ENCODE measurements at regions not wholly inside any gene's neighbourhood (a gene's known extent, or its start where the extent isn't known, plus 50 kb on each side); places are given as distances from the start of the nearest gene placed in this dataset.

DNA sequence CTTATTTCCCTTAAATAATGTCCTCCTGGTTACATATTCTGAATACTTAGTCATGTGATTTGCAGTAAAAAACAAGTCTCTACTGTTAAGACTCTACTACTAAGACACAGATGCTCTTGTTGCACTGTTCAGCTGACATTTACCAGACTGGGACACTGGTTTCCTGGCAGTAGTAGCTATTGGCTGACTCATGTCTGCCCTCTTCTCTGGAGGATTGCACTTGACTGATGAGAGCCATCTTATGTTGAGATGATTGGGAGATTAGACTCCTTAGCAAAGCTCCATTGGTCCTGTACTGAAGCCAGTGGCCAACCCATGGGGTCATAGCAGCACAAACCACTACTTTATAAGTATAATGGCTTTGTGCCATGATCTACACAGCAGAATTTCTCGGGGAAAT is 1672.6 kb upstream of the PCDH20 start:
- FAIRE-seq: no peak

DNA sequence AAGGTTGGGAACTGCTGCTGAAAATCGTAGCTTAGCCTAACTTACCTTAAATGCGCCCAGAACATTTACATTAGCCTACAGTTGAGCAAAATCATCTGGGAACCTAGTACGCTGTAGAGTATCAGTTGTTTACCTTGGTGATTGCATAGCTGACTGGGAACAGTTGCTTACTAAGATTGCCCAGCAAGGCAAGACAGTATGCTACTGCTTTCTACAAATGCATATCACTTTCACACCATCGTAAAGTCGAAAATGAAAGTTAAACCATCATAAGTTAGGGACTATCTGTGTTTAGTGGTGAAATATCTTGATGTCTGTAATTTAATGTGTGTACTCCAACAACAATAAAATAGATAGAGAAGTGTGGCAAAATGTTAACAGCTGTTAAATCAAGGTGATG is 1670.6 kb upstream of the PCDH20 start:
- no peak for DNase-seq (ENCODE audit: insufficient read length, low spot score)

More for the DNA sequence above, 1672.6 kb upstream of the PCDH20 start:
- DNase-seq (ENCODE audit: insufficient read length, low spot score): no peak

DNA sequence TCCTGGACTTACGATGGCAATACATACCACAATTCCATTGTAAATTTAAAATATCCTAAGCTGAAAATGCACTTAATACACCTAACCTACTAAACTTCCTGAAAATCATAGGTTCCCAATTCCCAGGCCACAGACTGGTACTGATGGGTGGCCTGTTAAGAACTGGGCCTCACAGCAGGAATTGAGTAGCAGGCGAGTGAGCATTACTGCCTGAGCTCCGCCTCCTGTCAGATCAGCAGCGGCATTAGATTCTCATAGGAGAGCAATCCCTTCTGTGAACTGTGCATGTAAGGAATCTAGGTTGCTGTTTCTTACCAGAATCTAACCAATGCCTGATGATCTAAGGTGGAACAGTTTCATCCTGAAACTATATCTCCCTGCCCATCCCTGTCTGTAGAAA is 1670.2 kb upstream of the PCDH20 start:
- DNase-seq (ENCODE audit: insufficient read length, low spot score) (no peak), FAIRE-seq (no peak)

More for the DNA sequence above, 1670.6 kb upstream of the PCDH20 start:
- no peak for FAIRE-seq

DNA sequence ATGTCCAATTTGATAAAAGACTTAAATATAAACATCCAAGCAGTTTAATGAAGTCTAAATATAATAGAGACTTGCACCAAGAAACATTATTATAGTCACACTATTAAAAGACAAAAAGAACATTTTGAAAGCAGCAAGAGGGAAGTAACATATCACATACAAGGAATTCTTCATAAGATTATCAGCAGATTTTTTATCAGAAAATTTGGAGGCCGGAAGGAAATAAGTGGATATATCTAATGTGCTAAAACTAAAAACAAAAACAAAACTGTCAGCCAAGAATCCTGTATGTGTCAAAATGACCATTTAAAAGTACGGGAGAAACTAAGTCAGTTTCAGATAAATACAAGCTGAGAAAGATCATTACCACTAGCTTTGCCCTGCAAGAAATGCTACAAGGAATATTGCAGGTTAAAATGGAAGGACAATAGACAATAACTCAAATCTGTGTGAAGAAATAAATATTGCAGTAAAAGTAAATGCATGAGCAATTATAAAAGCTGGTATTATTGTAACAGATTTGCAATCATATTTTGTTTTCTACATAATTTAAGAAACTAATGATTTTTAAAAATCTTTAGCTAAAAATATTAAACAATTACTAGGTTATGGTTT is 1665.9 kb upstream of the PCDH20 start:
- FAIRE-seq (no peak), DNase-seq (ENCODE audit: insufficient read length, low spot score) (no peak)

DNA sequence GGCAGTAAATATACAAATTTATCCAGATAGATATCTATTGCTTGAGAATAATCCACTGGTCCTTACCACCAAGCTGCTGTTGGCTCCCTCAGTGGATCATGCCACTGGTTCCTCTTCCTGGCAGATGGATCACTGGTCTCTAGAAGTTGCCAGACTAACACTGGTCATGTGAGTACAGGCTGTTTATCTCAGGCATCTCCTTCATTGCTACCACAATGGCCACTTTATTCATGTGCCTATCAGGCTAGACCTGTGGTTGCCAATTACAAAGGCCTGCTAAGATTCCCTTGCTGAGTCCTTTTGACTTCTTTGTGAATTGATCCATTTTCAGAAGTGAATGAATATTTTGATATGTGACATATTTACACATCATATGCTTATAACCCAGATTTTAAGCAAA is 1659.5 kb upstream of the PCDH20 start:
- DNase-seq (ENCODE audit: insufficient read length, low spot score) (no peak), FAIRE-seq (no peak)

DNA sequence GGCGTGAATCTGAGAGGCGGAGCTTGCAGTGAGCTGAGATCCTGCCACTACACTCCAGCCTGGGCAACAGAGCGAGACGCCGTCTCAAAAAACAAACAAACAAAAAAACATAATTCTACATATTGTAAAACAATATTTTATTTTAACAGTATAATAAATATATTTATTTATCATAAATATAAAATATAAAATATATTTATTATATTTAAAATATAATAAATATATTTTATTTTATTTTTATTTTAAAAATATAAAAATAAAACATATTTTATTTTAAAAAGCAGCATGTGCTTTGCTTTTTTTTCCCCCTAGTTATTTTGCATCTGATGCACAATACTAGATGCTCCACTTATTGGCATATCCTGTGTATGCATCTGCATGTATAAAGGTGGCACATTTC is 1634.6 kb upstream of the PCDH20 start:
- FAIRE-seq (no peak), DNase-seq (ENCODE audit: insufficient read length, low spot score) (no peak)

DNA sequence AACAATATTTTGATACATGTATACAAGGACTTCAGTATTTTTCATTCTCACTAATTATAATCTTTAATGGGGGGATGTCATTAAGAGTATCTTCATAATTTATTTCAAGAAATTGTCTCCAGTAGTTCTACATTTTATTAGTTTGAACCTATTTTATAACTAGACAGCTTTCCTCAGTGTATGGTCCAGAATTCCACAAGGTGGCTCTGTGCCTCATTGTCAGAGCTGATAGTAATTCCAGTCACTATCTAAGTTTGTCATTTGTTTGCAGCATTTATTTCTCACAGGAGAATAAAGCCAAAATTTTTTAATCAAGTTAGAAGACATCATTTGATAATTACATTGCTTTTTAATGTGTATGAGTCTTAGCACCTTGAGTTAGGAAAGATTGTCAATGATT is 1633.0 kb upstream of the PCDH20 start:
- DNase-seq (ENCODE audit: insufficient read length, low spot score): no peak
- FAIRE-seq: no peak

DNA sequence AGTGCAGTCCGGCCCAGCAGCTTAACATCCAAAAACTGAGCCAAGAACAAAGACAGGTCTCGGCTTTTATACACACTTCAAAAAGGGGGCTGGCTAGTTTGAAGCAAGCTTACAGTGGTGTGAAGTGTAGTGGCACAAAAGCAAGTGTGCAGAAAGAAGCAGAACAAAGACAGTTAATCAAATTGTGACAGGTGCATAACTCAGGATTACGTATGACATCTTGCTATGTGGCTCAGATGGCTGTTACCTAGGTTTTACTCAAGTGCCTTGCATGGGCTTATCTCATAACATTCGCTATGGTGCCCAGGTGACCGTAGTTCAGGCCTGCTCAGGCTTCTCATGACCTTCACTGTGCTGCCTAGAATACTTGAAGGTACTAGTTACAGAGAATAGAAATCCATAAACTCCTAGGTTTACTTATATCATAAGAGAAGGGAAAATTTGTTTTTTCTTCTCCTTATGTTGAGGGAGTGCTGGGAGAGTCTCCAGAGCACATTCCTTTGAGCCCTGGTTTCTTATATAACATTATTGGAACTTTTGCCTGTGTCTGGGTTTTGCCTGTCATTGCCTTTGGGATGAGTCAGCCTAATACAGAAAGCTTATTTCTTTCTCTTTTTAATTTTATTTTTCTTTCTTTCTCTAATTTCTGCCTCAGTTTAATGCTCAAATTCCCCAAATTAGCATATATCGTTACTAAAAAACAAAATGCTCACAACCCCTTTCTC is 1629.1 kb upstream of the PCDH20 start:
- DNase-seq (ENCODE audit: insufficient read length, low spot score): no peak

DNA sequence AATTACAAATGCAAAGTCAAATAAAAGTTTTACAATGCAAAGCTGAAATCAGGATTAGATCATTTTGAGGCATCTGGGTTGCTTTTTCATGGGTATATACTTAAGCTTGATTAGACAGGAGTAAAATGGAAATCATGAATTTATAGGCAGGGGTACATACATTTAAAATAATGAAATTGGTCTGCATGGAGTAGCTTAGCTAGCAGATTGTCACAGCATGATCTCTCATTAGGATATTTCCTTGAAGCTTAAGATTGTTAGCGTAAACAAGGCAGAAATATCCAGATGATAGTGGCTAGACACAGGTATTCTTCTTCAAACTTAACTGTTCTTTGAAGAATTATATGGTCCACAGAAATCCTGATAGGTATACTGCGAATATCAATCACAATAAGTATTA is 1627.0 kb upstream of the PCDH20 start:
- no peak for FAIRE-seq
- no peak for DNase-seq (ENCODE audit: insufficient read length, low spot score)

More for the DNA sequence above, 1629.1 kb upstream of the PCDH20 start:
- no peak for FAIRE-seq

DNA sequence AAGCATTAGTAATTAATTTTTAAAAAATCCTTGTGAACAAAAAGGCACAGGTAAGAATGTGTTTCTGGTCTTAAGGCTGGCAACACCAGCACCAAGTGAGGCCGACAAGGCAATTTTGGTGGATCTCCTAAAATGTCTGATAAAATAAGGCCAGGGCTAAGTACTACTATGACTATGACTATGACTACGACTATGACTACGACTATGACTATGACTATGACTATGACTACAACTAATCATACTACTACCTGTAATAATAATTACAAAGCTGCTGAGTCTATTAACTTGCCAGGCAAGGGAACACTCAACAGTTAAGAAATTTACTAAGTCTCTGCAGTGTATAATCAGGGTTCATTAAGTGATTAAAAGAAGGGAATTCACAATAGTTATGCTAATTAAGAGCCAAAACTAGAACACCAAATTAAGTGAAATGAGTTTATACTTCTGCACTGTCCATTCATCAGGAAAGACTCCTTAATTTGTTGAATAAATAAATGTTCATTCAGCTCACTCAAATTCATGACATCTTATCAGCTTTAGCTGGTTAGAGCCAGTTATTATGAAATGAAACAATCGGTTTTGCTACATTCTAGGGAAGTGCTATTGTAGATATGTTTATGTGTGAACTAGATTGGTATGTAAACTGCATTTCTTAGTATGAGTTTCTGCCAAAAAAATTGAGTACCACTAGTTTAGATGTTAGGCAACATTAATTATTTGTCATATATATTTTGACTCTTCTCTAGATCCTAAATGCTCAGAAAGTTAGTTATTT is 1626.2 kb upstream of the PCDH20 start:
- FAIRE-seq: no peak
- DNase-seq (ENCODE audit: insufficient read length, low spot score): no peak

DNA sequence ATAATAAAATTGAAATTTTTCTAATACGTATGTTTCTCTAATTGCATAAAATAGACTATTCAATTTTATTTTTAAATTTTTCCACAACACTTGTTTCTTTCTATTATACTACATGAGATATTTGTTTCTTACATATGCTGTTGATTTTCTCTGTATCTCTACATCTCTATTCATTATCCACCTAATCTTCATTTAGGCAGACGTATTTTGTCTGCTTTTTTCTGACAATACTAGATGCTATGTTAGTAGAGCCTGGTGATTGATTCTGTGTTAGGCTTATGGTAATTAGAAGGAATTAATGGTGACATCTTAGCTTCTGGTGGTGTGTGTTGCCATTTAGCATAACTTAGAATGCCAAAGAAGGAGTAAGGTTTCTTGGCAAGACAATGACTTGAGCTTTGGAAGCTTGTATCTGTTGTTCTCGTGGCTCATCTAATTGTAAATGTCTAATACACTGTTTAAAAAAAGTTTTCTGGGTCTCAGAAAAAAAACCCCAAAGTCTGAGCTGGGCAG is 1610.7 kb upstream of the PCDH20 start:
- FAIRE-seq (no peak), DNase-seq (ENCODE audit: insufficient read length, low spot score) (no peak)

DNA sequence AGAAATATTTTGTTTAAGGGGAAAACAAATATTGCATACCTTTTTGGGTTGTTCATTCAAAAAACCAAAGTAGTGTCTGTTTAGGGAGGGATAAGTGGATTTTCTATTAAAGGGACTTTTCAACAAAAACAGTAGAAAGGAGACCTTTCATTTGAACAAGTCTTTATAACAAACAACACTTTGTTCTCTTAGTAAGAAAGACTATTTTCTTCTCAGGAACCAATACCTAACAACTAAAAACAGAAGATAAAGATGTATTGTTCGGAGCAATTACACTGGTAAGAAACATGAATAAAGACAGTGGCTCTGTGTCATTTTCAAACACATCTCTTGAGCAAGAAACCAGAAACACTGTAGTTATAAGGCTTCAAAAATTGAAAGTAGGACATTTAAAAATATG is 1610.1 kb upstream of the PCDH20 start:
- DNase-seq (ENCODE audit: insufficient read length, low spot score): no peak
- no peak for FAIRE-seq

DNA sequence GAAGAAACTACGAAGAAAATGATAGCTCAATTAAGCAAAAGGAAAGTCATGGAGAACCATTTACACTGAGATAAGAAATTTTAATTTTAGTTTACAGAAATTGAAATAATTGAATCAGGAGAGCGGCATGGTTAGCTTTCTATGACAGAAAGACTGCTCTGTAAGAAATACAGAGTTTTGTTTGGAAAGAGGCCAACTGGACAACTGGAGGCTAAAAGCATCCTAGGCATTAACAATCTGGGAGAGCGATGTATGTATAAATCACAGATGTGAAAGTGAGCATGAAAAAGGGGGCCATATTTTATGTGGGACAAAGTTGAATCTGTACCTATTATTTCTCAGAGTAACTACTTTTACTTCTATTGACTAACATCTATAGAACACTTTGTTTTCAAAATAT is 1608.8 kb upstream of the PCDH20 start:
- DNase-seq (ENCODE audit: insufficient read length, low spot score): no peak
- no peak for FAIRE-seq

DNA sequence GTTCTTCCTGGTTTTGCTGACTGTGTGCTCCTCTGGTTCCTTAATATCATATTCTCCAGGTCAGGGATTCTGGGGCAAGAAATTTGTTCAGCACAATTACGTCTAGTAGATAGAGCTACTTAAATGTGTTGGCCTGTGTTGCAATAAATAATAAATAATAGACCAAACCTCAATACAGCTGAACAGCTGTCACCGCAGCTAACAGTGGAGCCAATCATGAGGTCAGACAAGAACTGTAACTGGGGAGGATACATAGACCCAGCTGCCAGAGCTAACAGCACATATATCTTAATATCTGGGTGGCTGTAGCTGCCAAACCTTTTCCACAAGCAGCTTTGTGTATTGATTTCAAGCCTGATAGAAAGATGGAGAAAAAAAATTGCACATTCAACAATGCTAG is 1596.3 kb upstream of the PCDH20 start:
- DNase-seq (ENCODE audit: insufficient read length, low spot score) (no peak), FAIRE-seq (no peak)

DNA sequence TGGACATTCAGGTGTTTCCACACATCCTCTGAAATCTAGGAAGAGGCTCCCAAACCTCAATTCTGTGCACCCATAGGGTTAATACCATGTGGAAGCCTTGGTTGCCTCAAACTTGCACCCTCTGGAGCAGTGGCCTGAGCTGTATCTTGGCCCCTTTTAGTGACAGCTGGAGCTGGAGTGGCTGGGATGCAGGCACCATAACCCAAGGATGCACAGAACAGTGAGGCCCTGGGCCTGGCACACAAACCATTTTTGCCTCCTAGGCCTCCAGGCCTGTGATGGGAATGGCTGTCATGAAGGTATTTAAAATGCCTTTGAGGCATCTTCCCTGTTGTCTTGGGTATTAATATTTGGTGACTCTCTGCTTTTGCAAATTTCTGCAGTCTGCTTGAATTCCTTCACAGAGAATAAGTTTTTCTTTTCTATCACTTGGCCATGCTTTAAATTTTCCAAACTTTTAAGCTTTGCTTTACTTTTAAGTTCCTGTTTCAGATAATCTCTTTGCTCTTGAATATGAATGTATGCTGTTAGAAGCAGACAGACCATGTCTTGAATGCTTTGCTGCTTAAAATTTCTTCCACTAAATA is 1594.5 kb upstream of the PCDH20 start:
- FAIRE-seq (no peak), DNase-seq (ENCODE audit: insufficient read length, low spot score) (no peak)

DNA sequence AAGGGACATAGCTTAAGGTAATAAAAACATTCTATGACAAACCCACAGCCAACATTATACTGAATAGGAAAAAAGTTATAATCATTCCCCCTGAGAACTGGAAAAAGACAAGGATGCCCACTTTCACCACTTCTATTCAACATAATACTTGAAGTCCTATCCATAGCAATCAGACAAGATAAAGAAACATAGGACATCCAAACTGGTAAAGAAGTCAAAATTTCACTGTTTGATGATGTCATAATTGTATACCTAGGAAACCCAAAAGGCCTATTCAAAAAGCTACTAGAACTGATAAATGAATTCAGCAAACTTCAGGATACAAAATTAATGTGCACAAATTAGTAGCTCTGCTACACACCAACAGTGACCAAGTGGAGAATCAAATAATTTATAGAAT is 1590.0 kb upstream of the PCDH20 start:
- FAIRE-seq: no peak

DNA sequence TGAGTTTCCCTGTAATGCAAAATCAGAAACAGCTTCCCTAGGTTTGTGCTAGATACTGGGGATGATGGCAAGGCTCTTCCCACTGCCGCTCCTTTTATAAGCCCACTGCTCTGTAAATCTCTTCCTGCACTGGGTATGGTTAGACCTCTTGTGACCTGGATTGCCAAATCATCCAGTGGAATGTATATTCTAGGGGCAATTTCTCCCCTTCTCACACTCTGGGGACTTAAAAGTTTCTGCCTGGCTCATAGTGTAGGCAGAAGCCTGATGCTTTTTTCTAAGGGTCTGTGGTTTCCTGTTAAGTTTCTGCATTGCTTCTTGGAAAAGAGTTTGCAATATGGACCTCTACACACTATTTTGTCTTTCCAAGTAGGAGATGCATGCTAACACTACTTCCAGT is 1582.0 kb upstream of the PCDH20 start:
- FAIRE-seq (no peak), DNase-seq (ENCODE audit: insufficient read length, low spot score) (no peak)

More for the DNA sequence above, 1590.0 kb upstream of the PCDH20 start:
- no peak for DNase-seq (ENCODE audit: insufficient read length, low spot score)

DNA sequence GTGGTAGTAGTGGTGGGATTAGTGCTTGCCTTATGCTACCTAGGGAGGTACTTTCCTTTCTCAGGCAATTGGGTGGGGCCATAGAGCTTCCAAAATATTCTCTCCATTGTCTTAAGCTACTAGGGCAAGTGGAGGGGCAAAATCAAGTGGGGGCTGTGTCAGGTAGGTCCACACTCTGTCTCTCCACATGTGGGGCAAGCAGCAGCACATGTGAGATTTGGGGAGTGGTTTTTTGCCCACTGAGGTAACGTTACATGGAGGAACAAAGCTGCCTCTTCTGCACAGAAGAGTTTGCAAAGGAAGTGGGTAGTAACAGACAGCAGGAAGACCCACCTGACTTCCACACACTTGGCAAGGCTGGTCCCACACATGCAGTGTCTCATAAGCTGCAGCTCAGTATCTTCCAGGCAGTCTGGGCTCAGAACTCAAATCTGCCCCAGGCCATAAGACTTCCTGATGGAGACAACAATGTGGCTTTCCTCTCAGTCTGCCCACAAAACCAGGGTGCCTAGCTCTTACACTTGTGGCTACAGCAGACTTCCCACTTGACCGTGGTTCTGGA is 1581.5 kb upstream of the PCDH20 start:
- DNase-seq (ENCODE audit: insufficient read length, low spot score) (no peak), FAIRE-seq (no peak)

DNA sequence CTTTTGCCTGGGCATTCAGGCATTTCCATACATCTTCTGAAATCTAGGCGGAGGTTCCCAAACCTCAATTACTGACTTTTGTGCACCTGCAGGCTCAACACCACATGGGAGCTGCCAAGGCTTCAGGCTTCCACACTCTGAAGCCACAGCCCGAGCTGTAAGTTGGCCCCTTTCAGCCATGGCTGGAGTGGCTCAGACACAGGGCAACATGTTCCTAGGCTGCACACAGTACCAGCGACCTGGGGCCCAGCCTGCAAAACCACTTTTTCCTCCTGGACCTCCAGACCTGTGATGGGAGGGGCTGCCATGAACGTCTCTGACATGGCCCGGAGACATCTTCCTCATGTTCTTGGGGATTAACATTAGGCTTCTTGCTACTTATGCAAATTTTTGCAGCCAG is 1558.2 kb upstream of the PCDH20 start:
- no peak for DNase-seq (ENCODE audit: insufficient read length, low spot score)
- FAIRE-seq: no peak

DNA sequence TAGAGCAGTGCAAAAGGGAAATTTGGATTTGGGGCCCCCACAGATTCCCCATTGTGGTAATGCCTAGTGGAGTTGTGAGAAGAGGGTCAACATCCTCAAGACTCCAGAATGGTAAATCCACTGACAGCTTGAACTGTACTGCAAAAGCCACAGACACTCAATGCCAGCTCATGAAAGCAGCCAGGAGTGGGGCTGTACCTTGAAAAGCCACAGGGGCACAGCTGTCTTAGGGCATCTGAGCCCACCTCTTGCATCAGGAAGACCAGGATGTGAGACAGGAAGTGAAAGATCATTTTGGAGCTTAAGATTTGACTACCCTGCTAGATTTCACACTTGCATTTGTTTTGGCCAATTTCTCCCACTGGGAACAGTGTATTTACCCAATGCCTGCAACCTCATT is 1548.9 kb upstream of the PCDH20 start:
- FAIRE-seq: no peak
- no peak for DNase-seq (ENCODE audit: insufficient read length, low spot score)

DNA sequence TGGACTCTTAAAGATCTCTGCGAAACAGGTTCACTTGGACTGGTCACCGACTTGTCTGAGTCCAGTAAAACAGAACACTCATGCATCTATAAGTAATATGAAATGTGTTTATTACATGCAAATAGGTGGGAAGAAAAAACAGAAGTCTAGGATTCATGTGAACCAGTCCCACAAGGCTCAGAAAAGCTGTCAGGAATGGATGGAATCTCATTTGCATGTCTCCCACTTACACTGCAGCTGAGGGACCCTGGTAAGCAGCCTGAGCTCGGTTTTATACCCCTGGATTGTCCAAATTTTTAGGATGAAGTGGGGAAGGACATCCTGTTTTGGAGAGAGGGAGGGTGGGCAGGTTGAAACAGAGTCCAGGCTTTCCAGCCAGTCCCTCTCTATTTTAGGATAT is 1545.1 kb upstream of the PCDH20 start:
- no peak for FAIRE-seq
- DNase-seq (ENCODE audit: insufficient read length, low spot score): no peak
